ENCODE measurements at regions not wholly inside any gene's neighbourhood (a gene's known extent, or its start where the extent isn't known, plus 50 kb on each side); places are given as distances from the start of the nearest gene placed in this dataset.

GRCh38 chr16:79726902-79727301 lies 126.4 kb upstream of the MAF start:
- DNase-seq = no peak

- no peak for DNase-seq
These were observed 124.5 kb upstream of the MAF start for GRCh38 chr16:79725051-79725450.

GRCh38 chr16:79723583-79724168 lies 123.1 kb upstream of the MAF start:
- no peak for DNase-seq

- no peak for DNase-seq
These were observed 120.7 kb upstream of the MAF start for GRCh38 chr16:79721270-79721669.

GRCh38 chr16:79717333-79718137 lies 117.0 kb upstream of the MAF start:
- no peak for DNase-seq

- no peak for DNase-seq
These were observed 116.3 kb upstream of the MAF start for GRCh38 chr16:79716645-79717332.

GRCh38 chr16:79715061-79715460 lies 114.5 kb upstream of the MAF start:
- no peak for DNase-seq

GRCh38 chr16:79714440-79714839 lies 113.9 kb upstream of the MAF start:
- no peak for DNase-seq

- DNase-seq = no peak
These were observed 113.2 kb upstream of the MAF start for GRCh38 chr16:79713609-79714309.

GRCh38 chr16:79712276-79712675 lies 111.7 kb upstream of the MAF start:
- no peak for DNase-seq

- no peak for DNase-seq
These were observed 107.3 kb upstream of the MAF start for GRCh38 chr16:79707876-79708275.

- DNase-seq = no peak
These were observed 102.5 kb upstream of the MAF start for GRCh38 chr16:79703066-79703465.

- DNase-seq = no peak
These were observed 97.8 kb upstream of the MAF start for GRCh38 chr16:79698341-79698753.

GRCh38 chr16:79697562-79698112 lies 97.1 kb upstream of the MAF start:
- no peak for DNase-seq

GRCh38 chr16:79691007-79691406 lies 90.5 kb upstream of the MAF start:
- no peak for DNase-seq

- no peak for DNase-seq
These were observed 89.6 kb upstream of the MAF start for GRCh38 chr16:79690159-79690558.

GRCh38 chr16:79687249-79688130 lies 87.0 kb upstream of the MAF start:
- no peak for DNase-seq

GRCh38 chr16:79685871-79686270 lies 85.3 kb upstream of the MAF start:
- DNase-seq = no peak

GRCh38 chr16:79679334-79679733 lies 78.8 kb upstream of the MAF start:
- no peak for DNase-seq

- no peak for DNase-seq
These were observed 77.4 kb upstream of the MAF start for GRCh38 chr16:79677799-79678530.

- no peak for DNase-seq
These were observed 73.1 kb upstream of the MAF start for GRCh38 chr16:79673635-79674034.
